ENCODE measurements at regions not wholly inside any gene's neighbourhood (a gene's known extent, or its start where the extent isn't known, plus 50 kb on each side); places are given as distances from the start of the nearest gene placed in this dataset.

DNA sequence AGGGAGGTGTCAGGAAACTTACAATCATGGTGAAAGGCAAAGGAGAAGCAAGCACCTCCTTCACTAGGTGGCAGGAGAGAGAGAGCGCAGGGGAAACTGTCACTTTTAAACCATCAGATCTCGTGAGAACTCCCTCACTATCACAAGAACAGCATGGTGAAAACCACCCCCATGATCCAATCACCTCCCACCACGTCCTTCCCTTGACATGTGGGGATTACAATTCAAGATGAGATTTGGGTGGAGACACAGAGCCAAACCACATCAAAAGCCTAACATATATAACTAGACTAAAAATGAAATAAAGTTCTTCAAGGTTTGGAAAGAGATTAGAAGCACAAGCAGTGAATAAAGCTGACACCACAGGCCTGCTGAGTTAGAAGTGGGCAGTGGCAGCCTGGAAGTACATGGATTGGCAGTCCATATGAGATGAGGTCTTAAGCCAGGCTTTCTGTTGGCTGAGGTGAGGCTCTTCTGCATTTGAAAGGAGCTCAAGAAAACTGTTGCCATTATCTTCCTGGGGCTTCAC is 96.4 kb upstream of the MDFIC start:
- DNase-seq (ENCODE audit: low read depth): no peak
- TF ChIP-seq, protein P1, sequence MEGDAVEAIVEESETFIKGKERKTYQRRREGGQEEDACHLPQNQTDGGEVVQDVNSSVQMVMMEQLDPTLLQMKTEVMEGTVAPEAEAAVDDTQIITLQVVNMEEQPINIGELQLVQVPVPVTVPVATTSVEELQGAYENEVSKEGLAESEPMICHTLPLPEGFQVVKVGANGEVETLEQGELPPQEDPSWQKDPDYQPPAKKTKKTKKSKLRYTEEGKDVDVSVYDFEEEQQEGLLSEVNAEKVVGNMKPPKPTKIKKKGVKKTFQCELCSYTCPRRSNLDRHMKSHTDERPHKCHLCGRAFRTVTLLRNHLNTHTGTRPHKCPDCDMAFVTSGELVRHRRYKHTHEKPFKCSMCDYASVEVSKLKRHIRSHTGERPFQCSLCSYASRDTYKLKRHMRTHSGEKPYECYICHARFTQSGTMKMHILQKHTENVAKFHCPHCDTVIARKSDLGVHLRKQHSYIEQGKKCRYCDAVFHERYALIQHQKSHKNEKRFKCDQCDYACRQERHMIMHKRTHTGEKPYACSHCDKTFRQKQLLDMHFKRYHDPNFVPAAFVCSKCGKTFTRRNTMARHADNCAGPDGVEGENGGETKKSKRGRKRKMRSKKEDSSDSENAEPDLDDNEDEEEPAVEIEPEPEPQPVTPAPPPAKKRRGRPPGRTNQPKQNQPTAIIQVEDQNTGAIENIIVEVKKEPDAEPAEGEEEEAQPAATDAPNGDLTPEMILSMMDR (conservative IDR thresholded peaks at IDR 0.05; ENCODE audit: low read depth, low read length): peak; percentile 16
- no peak overlapping the region for H3K4me3 ChIP-seq (ENCODE audit: low read depth, low read length)

DNA sequence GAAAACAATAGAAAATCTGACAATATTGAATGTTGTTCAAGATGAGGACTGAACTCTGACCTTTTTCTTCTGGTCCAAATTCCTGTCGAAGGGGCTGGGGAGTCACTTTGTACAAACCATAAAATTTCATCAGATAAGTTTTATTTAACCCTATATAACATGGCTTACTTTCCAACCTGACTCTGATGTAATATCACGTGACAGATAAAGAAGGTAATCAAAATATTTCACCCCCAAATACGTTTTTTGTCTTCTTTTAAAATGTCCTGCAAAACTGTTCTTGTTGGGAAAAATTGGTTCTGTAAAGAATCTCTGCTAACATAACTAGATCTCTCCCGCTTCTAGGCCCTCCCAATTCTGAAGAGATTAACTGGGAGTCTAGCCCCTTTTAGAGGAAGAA is 90.9 kb upstream of the MDFIC start:
- TF ChIP-seq, protein P1 (conservative IDR thresholded peaks at IDR 0.05; ENCODE audit: low read depth, low read length): no peak
- no peak overlapping the region for H3K4me3 ChIP-seq (ENCODE audit: low read depth, low read length)
- DNase-seq (ENCODE audit: low read depth): no peak

DNA sequence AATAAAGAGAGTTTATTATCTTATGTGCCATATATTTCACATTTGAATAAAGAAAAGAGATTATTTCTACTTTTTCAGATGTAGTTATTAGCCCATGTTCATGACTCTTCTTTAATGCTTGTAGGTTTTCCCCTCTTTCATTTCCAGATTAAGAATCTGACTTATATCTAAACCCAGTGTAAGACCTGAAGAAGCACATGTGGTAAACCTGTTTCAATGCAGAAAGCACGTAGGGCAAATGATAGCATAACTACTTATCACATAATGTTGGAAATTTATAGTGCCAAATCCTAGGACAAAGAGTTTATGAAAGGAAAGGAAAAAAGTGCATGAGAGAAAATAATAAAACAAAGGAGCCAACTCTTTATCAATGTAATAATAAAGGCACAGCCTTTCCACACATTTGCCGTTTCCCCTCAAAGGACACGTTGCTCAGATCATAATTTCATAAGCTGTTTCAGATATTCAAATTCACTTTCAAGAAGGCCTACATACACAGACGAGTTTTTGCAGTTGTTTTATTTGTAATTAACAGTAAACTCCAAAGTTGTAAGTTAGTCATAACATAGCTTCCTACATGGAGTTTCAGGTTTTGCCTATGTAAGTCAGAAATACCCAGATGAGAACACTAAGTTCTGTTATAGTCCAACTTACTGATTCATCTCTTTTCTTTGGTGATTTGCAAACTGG is 88.8 kb upstream of the MDFIC start:
- DNase-seq (ENCODE audit: low read depth): no peak
- TF ChIP-seq, protein P1 (conservative IDR thresholded peaks at IDR 0.05; ENCODE audit: low read depth, low read length): no peak
- no peak overlapping the region for H3K4me3 ChIP-seq (ENCODE audit: low read depth, low read length)

DNA sequence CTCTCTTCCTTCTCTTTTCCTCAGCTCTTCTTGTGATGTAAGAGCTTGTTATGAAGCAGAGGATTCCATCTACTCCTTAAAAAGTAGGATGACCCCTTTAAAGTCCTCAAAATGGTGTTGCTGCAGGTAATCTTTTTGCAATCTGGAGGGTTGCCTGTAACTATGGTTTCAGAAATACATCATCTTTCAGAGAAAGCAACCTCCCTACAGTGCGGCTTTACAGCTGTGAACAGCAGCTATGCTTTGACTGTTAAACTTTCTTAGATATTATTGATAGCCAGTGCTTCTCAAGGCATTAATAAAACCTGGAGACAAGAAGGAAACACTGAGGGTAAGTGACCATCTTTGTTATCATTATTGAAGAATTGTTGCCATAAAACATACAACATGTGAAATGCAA is 86.6 kb upstream of the MDFIC start:
- TF ChIP-seq, protein P1 (conservative IDR thresholded peaks at IDR 0.05; ENCODE audit: low read depth, low read length): no peak
- DNase-seq (ENCODE audit: low read depth): no peak
- no peak overlapping the region for H3K4me3 ChIP-seq (ENCODE audit: low read depth, low read length)

DNA sequence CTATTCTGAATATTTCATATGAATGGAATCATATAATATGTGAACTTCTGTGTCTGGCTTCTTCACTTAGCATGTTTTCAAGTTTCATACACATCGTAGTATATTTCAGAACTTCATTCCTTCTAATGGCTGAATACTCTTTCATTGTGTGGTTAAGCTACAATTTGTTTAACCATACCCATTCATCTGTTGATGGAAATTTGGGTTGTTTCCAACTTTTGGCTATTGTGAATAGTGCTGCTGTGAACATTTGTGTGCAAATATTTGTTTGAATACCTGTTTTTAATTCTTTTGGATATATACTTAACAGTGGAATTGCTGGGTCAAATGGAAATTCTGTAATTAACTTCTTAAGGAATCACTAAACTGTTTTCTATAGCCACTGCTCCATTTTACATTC is 86.0 kb upstream of the MDFIC start:
- H3K4me3 ChIP-seq (ENCODE audit: low read depth, low read length): no peak overlapping the region
- TF ChIP-seq, protein P1 (conservative IDR thresholded peaks at IDR 0.05; ENCODE audit: low read depth, low read length): no peak
- no peak for DNase-seq (ENCODE audit: low read depth)

DNA sequence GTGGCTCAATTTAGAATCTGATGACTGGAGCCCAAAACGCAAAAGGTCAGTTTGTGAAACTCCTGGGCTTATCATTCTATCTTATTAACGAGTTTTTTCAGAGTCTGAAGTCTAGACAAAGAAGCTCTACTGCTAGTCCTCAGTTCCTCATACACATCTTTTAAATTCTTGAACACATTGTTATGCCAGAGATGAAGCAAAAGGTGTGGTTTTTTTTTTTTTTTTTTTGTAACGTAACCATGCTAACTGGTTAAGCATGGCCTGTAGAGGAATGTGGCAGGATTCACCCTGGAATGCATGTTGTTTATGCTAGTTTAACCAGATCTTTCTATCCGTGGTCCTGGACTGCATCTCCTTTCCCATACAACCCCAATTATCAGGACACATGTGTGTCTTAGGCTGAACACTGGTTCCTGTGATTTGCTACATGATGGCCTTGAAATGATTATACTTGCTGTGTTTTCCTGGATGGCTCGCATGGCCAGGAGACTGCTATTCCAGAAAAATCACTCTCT is 79.3 kb upstream of the MDFIC start:
- H3K4me3 ChIP-seq (ENCODE audit: low read depth, low read length): no peak overlapping the region
- TF ChIP-seq, protein P1 (conservative IDR thresholded peaks at IDR 0.05; ENCODE audit: low read depth, low read length): no peak
- no peak for DNase-seq (ENCODE audit: low read depth)

DNA sequence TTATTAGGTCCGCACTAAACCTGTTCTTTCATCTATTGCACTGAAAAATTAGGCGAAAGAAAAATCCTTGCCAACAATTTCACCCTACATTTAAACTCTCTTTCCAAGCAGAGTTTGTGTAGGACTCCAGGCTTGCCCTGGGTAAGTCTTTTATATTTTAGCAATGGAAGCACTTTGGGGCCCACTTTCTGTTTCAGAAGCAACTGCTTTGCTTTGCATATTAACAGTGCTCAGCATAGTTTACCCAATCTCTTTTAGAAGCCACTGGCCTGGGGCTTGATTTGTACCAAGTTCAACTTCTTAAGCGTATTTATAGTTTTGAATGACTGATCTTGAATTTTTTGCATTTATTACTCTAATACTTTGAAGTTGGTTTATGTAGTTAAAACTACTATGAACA is 78.8 kb upstream of the MDFIC start:
- DNase-seq (ENCODE audit: low read depth): no peak
- TF ChIP-seq, protein P1 (conservative IDR thresholded peaks at IDR 0.05; ENCODE audit: low read depth, low read length): no peak
- H3K4me3 ChIP-seq (ENCODE audit: low read depth, low read length): no peak overlapping the region

All from epithelial cell of proximal tubule (primary cell).